ENCODE measurements at regions not wholly inside any gene's neighbourhood (a gene's known extent, or its start where the extent isn't known, plus 50 kb on each side); places are given as distances from the start of the nearest gene placed in this dataset.

DNA sequence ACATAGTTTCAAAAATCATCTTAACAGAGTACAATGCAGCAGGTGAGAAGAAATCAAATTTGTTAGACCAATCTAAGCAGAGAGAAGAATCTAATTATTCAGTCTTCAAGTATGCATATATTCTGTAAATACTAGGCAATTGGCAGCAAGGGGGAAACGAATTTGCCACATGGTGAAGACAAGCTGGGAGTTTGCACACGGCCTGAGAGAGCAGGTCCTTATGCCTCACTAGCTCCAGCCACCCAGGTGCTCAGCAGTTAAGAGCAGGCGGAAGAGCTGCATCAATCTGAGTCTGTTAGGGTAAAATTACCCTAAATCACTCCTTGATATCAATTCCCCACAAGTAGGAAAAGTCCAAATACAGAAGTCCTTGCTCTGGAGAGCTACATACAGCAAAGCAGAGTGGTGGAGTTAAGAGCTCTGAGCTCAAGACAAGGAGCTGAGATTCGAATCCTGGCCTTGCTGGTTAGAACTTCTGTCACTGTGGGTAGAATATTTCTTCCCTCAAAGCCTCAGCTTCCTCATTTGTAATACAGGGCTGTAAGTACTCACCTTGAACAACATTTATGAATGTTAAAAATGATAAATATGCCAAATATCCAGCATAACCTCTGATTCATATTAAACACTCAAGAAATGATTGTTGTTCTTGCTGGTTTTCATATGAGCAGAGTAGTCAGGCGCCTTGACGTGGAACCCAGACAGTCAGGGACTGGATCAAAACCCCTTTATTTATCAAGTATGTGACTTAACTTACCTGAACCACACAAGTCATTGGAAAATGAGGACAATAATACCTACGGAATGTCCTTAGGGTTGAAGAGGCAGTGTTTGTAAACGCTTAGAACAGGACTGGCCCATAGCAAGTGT, 444.2 kb downstream of the CDH26 start:
- no peak for DNase-seq
- H3K36me3 ChIP-seq = no peaks in the 10 kb centered on the region
- H3K27ac ChIP-seq = no peak overlapping the region
- peaks cover 5% of the 10 kb centered on the region for H3K9me3 ChIP-seq (ENCODE audit: severe bottlenecking)
- TF ChIP-seq, protein P1, sequence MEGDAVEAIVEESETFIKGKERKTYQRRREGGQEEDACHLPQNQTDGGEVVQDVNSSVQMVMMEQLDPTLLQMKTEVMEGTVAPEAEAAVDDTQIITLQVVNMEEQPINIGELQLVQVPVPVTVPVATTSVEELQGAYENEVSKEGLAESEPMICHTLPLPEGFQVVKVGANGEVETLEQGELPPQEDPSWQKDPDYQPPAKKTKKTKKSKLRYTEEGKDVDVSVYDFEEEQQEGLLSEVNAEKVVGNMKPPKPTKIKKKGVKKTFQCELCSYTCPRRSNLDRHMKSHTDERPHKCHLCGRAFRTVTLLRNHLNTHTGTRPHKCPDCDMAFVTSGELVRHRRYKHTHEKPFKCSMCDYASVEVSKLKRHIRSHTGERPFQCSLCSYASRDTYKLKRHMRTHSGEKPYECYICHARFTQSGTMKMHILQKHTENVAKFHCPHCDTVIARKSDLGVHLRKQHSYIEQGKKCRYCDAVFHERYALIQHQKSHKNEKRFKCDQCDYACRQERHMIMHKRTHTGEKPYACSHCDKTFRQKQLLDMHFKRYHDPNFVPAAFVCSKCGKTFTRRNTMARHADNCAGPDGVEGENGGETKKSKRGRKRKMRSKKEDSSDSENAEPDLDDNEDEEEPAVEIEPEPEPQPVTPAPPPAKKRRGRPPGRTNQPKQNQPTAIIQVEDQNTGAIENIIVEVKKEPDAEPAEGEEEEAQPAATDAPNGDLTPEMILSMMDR (IDR thresholded peaks at IDR 0.05; ENCODE audit: low read depth, low read length) = no peak
- peaks cover 75% of the 10 kb centered on the region for H3K27me3 ChIP-seq (ENCODE audit: insufficient read depth, low read depth, severe bottlenecking)
- no peak overlapping the region for H3K4me3 ChIP-seq (ENCODE audit: low read depth, low read length)

DNA sequence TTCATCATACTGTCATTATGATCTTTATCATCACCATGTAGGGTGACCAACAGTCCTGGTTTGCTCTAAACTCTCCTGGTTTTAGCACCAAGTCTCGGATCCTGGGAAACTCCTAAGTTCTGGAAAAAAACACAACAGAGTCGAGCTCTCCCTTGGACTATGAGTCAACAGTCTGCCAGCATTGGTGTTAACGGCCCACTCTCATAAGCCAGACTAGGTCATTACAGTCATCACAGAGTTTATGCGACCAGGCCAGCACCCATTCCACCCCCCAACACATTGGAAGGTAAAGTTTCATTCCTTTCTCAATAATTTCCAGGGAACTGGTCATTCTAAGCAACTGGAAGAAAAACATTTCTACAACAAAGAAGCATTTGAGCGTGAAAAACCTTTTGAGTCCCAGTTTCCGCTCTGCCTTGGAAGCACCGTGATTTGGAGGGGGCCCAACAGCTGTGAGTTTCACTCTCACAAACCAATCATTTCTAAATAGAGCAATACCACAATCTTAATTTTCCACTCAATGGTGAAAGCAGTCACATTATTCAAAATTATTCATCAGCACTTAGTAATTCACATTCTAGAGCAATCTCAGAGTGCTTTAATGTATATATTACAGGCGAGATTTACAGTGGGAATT, 445.0 kb downstream of the CDH26 start:
- no peak overlapping the region for H3K27ac ChIP-seq
- H3K9me3 ChIP-seq (ENCODE audit: severe bottlenecking) = peaks cover 5% of the 10 kb centered on the region

DNA sequence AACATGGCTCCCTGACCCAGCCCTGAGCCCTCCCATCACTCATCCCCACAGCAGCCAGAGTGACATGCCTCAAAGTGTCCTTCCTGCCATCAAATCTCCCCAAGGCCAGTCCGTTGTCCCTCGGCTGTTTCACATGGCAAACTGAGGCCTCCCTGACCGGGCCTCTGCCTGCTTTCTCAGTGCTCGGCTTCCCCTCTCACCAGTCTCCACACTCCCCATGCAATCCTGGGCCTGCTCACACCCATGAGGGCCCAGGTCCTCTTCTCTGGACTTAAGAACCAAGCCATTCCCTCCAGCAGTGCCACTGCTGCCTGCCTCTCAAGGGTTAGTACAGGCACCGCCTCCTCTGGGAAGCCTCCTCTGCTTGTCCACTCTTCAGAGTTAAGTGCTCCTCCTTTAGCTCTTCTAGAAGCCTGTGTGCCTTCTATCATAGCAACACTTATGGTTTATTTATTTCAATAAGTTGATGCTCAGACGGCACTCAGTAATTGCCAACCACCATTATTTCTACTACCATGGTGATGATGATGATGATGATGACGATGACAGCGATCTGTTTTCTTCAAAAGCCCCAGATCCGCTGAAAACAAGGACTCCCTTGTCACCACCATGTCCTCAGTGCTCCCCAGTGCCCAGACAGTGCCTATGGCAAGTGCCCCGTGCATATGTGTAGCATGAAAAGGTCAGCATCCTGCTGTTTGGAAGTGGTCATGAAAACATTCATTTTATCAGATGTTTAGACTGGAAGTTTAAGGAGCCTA, 449.0 kb downstream of the CDH26 start:
- Histone ChIP-seq H3K27me3 (ENCODE audit: insufficient read depth, low read depth, severe bottlenecking) (peaks cover 69% of the 10 kb centered on the region), H3K36me3 (no peaks in the 10 kb centered on the region), H3K4me3 (ENCODE audit: low read depth, low read length) (no peak overlapping the region), H3K9me3 (ENCODE audit: severe bottlenecking) (no peaks in the 10 kb centered on the region), H3K27ac (no peak overlapping the region)
- TF ChIP-seq, protein P1 (IDR thresholded peaks at IDR 0.05; ENCODE audit: low read depth, low read length) = no peak
- DNase-seq = no peak

More for the DNA sequence above, 445.0 kb downstream of the CDH26 start:
- TF ChIP-seq, protein P1 (IDR thresholded peaks at IDR 0.05; ENCODE audit: low read depth, low read length) = no peak
- H3K36me3 ChIP-seq = no peaks in the 10 kb centered on the region
- H3K4me3 ChIP-seq (ENCODE audit: low read depth, low read length) = no peak overlapping the region
- no peak for DNase-seq
- peaks cover 73% of the 10 kb centered on the region for H3K27me3 ChIP-seq (ENCODE audit: insufficient read depth, low read depth, severe bottlenecking)

DNA sequence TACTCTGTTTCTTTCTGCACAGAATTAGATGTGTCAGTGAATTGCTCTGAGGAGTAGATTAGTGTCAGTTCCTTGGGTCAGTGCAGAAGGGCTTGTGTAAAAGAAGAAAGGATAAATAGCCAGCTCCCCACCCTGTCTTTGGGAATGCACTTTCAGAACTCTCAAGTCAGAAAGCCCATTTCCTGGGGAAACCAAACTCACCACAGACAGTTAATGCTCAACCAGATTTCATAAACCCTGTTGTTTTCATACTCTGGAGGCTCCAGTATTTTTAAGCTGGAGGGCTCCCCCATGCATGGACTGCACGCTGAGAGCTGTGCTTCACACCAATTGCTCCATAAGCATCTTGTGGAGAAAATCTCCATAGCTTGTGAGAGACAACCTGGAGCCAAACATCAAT, 449.7 kb downstream of the CDH26 start:
- H3K9me3 ChIP-seq (ENCODE audit: severe bottlenecking) = no peaks in the 10 kb centered on the region
- TF ChIP-seq, protein P1 (IDR thresholded peaks at IDR 0.05; ENCODE audit: low read depth, low read length) = no peak
- no peak overlapping the region for H3K4me3 ChIP-seq (ENCODE audit: low read depth, low read length)
- H3K27me3 ChIP-seq (ENCODE audit: insufficient read depth, low read depth, severe bottlenecking) = peaks cover 61% of the 10 kb centered on the region
- DNase-seq = no peak
- H3K36me3 ChIP-seq = no peaks in the 10 kb centered on the region
- no peak overlapping the region for H3K27ac ChIP-seq

DNA sequence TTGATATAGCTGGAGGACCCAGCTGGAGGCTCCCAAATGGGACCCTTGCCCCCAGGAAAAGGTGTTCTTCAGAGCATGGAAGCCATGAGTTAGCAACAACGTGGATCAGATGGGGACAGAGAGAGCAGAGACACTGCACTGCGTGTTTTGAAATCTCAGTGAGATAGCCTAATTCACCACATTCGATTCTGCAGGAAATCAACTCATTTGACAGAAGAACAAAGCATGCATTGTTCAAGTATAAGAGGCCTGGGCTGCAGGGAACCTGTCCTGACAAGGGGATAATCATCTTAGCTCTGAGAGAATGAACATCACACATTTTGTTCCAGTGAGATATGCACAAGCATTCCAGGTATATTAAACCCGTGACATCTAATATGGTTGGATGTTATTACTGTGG, 450.2 kb downstream of the CDH26 start:
- Histone ChIP-seq H3K36me3 (no peaks in the 10 kb centered on the region), H3K27me3 (ENCODE audit: insufficient read depth, low read depth, severe bottlenecking) (peaks cover 56% of the 10 kb centered on the region), H3K4me3 (ENCODE audit: low read depth, low read length) (no peak overlapping the region), H3K9me3 (ENCODE audit: severe bottlenecking) (no peaks in the 10 kb centered on the region), H3K27ac (no peak overlapping the region)
- DNase-seq = no peak
- TF ChIP-seq, protein P1 (IDR thresholded peaks at IDR 0.05; ENCODE audit: low read depth, low read length) = no peak

All from WERI-Rb-1 (cell line).